ENCODE measurements at regions not wholly inside any gene's neighbourhood (a gene's known extent, or its start where the extent isn't known, plus 50 kb on each side); places are given as distances from the start of the nearest gene placed in this dataset.

- Histone ChIP-seq H4K20me1 (ENCODE audit: insufficient read depth, low read length, poor library complexity, severe bottlenecking) (no peaks in the 10 kb centered on the region), H2AFZ (ENCODE audit: low read length) (no peak overlapping the region), H3K9ac (ENCODE audit: low read depth, low read length, poor library complexity, severe bottlenecking) (no peak overlapping the region), H3K4me1 (ENCODE audit: insufficient read depth, low read length, poor library complexity, severe bottlenecking) (no peaks in the 10 kb centered on the region), H3K4me3 (ENCODE audit: low read length, poor library complexity, severe bottlenecking) (no peak overlapping the region), H3K9me2 (replicated peaks; ENCODE audit: low read depth, low read length) (no peaks in the 10 kb centered on the region), H3K79me2 (ENCODE audit: insufficient read depth, low read length) (no peaks in the 10 kb centered on the region), H3K27me3 (ENCODE audit: insufficient read depth, low read length, poor library complexity, severe bottlenecking) (no peaks in the 10 kb centered on the region), H3F3A (ENCODE audit: low read depth) (no peaks in the 10 kb centered on the region), H3K36me3 (ENCODE audit: insufficient read depth, low read length) (no peaks in the 10 kb centered on the region), H3K4me2 (ENCODE audit: low read depth, low read length, poor library complexity, severe bottlenecking) (no peak overlapping the region), H3K9me3 (ENCODE audit: insufficient read depth, low read depth, low read length) (no peaks in the 10 kb centered on the region)
- TF ChIP-seq EZH2phosphoT487 (IDR thresholded peaks at IDR 0.05; ENCODE audit: borderline replicate concordance) (no peak), CTCF (conservative IDR thresholded peaks at IDR 0.05; ENCODE audit: low read length) (no peak)
Observed at GRCh38 chr9:3018071-3018470, 174.2 kb upstream of the PUM3 start.

- no peak overlapping the region for H2AFZ ChIP-seq (ENCODE audit: low read length)
- H3K79me2 ChIP-seq (ENCODE audit: insufficient read depth, low read length): no peaks in the 10 kb centered on the region
- no peaks in the 10 kb centered on the region for H3F3A ChIP-seq (ENCODE audit: low read depth)
- H3K9ac ChIP-seq (ENCODE audit: low read depth, low read length, poor library complexity, severe bottlenecking): no peak overlapping the region
- no peaks in the 10 kb centered on the region for H3K36me3 ChIP-seq (ENCODE audit: insufficient read depth, low read length)
- no peaks in the 10 kb centered on the region for H3K9me2 ChIP-seq (replicated peaks; ENCODE audit: low read depth, low read length)
- no peak for TF ChIP-seq EZH2phosphoT487 (IDR thresholded peaks at IDR 0.05; ENCODE audit: borderline replicate concordance)
- TF ChIP-seq CTCF (conservative IDR thresholded peaks at IDR 0.05; ENCODE audit: low read length): no peak
- no peaks in the 10 kb centered on the region for H3K9me3 ChIP-seq (ENCODE audit: insufficient read depth, low read depth, low read length)
- no peak overlapping the region for H3K4me3 ChIP-seq (ENCODE audit: low read length, poor library complexity, severe bottlenecking)
- H4K20me1 ChIP-seq (ENCODE audit: insufficient read depth, low read length, poor library complexity, severe bottlenecking): no peaks in the 10 kb centered on the region
- H3K27me3 ChIP-seq (ENCODE audit: insufficient read depth, low read length, poor library complexity, severe bottlenecking): no peaks in the 10 kb centered on the region
- no peak overlapping the region for H3K4me2 ChIP-seq (ENCODE audit: low read depth, low read length, poor library complexity, severe bottlenecking)
- no peaks in the 10 kb centered on the region for H3K4me1 ChIP-seq (ENCODE audit: insufficient read depth, low read length, poor library complexity, severe bottlenecking)
Observed at GRCh38 chr9:3014178-3014577, 170.3 kb upstream of the PUM3 start.

- no peaks in the 10 kb centered on the region for H3K79me2 ChIP-seq (ENCODE audit: insufficient read depth, low read length)
- no peak for TF ChIP-seq CTCF (conservative IDR thresholded peaks at IDR 0.05; ENCODE audit: low read length)
- no peak for TF ChIP-seq EZH2phosphoT487 (IDR thresholded peaks at IDR 0.05; ENCODE audit: borderline replicate concordance)
- H3K27me3 ChIP-seq (ENCODE audit: insufficient read depth, low read length, poor library complexity, severe bottlenecking): no peaks in the 10 kb centered on the region
- H3K9me3 ChIP-seq (ENCODE audit: insufficient read depth, low read depth, low read length): no peaks in the 10 kb centered on the region
- H3K4me1 ChIP-seq (ENCODE audit: insufficient read depth, low read length, poor library complexity, severe bottlenecking): no peaks in the 10 kb centered on the region
- no peaks in the 10 kb centered on the region for H3K36me3 ChIP-seq (ENCODE audit: insufficient read depth, low read length)
- no peaks in the 10 kb centered on the region for H3F3A ChIP-seq (ENCODE audit: low read depth)
- H3K9me2 ChIP-seq (replicated peaks; ENCODE audit: low read depth, low read length): no peaks in the 10 kb centered on the region
- H3K4me3 ChIP-seq (ENCODE audit: low read length, poor library complexity, severe bottlenecking): no peak overlapping the region
- no peak overlapping the region for H2AFZ ChIP-seq (ENCODE audit: low read length)
- no peak overlapping the region for H3K4me2 ChIP-seq (ENCODE audit: low read depth, low read length, poor library complexity, severe bottlenecking)
- H3K9ac ChIP-seq (ENCODE audit: low read depth, low read length, poor library complexity, severe bottlenecking): no peak overlapping the region
- no peaks in the 10 kb centered on the region for H4K20me1 ChIP-seq (ENCODE audit: insufficient read depth, low read length, poor library complexity, severe bottlenecking)
Observed at GRCh38 chr9:3012842-3013241, 168.9 kb upstream of the PUM3 start.

Measured in Loucy (cell line).